ENCODE measurements at regions not wholly inside any gene's neighbourhood (a gene's known extent, or its start where the extent isn't known, plus 50 kb on each side); places are given as distances from the start of the nearest gene placed in this dataset.

GRCh38 chr6:146910611-146911010 lies 293.6 kb upstream of the STXBP5 start:
- no peak for TF ChIP-seq TAF1 (IDR thresholded peaks at IDR 0.05; ENCODE audit: borderline replicate concordance, low read depth, low read length)
- TF ChIP-seq POLR2A (IDR thresholded peaks at IDR 0.05; ENCODE audit: low read depth, low read length), result no peak
- TF ChIP-seq POLR2AphosphoS5 (IDR thresholded peaks at IDR 0.05; ENCODE audit: low read depth, low read length), result no peak
- DNase-seq (ENCODE audit: insufficient read length), result no peak
- no peak for FAIRE-seq

- DNase-seq (ENCODE audit: insufficient read length), result no peak
- no peak for TF ChIP-seq POLR2A (IDR thresholded peaks at IDR 0.05; ENCODE audit: low read depth, low read length)
- no peak for FAIRE-seq
These were observed 292.5 kb upstream of the STXBP5 start for GRCh38 chr6:146911635-146912215.

- DNase-seq (ENCODE audit: insufficient read length), result no peak
- no peak for TF ChIP-seq POLR2AphosphoS5 (IDR thresholded peaks at IDR 0.05; ENCODE audit: low read depth, low read length)
- no peak for TF ChIP-seq TAF1 (IDR thresholded peaks at IDR 0.05; ENCODE audit: borderline replicate concordance, low read depth, low read length)
- TF ChIP-seq POLR2A (IDR thresholded peaks at IDR 0.05; ENCODE audit: low read depth, low read length), result no peak
- FAIRE-seq, result no peak
These were observed 291.2 kb upstream of the STXBP5 start for GRCh38 chr6:146912730-146913685.

- TF ChIP-seq POLR2A (IDR thresholded peaks at IDR 0.05; ENCODE audit: low read depth, low read length) (no peak), POLR2AphosphoS5 (IDR thresholded peaks at IDR 0.05; ENCODE audit: low read depth, low read length) (no peak), TAF1 (IDR thresholded peaks at IDR 0.05; ENCODE audit: borderline replicate concordance, low read depth, low read length) (no peak)
- FAIRE-seq (no peak), DNase-seq (ENCODE audit: insufficient read length) (no peak)
These were observed 290.3 kb upstream of the STXBP5 start for GRCh38 chr6:146913842-146914488.

DNA sequence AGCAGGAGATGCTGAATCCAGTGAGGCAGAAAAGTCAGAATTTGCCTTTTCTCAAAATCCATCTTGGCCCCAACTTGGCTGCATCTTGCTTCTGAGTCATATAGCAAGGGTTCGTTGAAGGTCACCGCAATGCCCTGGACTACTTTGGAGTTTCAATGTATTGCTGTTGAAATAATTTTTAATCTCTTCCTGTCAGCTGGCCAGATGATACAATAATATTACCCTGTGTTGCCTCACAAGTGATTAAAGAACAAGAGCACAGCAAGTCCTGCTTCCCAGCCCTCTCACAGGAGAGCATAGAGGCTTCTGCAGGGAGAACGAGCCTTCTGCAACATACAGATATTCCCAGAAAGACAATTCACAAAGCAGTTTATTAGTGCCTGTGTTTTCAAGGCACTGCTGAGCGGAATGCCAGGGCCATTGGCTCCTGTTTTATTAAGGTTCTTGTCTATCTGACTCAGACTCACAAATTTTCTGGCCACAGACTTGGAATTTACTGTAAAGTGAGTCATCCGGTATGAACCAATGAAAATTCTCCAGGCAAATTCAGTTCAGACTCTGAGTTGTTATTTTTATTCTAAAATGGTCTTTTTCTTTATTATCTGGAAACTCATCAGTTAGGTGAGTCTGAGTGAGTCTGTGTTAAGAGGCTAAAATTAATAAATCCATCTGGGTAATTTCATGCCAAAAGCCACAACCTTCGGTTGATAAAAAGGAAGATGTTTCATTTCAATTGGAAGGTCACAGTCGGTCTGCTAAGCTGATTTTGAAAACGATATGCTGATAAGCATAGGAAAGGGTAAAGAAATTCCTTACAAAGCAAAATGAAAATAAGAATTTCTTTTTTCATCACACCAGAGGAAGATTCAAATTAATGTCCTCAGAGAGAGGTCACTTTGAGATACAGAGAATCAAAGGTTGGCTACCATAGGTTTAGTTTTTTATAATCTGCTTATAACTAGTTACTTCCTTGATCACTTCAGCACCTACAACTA lies 289.4 kb upstream of the STXBP5 start:
- TF ChIP-seq POLR2AphosphoS5 (IDR thresholded peaks at IDR 0.05; ENCODE audit: low read depth, low read length) (no peak), TAF1 (IDR thresholded peaks at IDR 0.05; ENCODE audit: borderline replicate concordance, low read depth, low read length) (no peak), POLR2A (IDR thresholded peaks at IDR 0.05; ENCODE audit: low read depth, low read length) (no peak)
- no peak for DNase-seq (ENCODE audit: insufficient read length)
- FAIRE-seq, result no peak

DNA sequence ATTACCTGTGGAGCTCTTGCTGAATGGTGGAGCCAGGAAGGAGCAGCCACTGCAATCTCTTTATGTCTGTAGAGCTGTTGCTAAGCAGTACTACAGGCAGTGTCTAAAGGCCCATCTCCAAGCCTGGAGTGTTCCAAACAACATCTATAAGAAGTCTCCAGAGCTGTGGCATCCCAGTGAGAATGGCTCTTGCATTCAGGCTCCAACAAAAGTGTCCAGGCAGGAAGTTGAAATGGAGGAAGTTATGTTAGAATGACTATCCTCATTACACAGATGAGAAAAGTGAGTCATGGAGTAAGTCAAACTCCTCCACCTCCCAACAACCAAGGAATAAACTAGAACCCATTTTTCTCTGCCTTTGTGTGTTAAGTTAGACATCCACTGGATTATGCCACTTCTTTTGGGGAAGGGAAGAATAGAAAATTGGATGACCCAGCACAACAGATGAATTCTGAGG lies 288.5 kb upstream of the STXBP5 start:
- TF ChIP-seq POLR2A (IDR thresholded peaks at IDR 0.05; ENCODE audit: low read depth, low read length) (no peak), POLR2AphosphoS5 (IDR thresholded peaks at IDR 0.05; ENCODE audit: low read depth, low read length) (no peak), TAF1 (IDR thresholded peaks at IDR 0.05; ENCODE audit: borderline replicate concordance, low read depth, low read length) (no peak)
- no peak for DNase-seq (ENCODE audit: insufficient read length)
- no peak for FAIRE-seq

GRCh38 chr6:146916435-146917025 lies 287.7 kb upstream of the STXBP5 start:
- no peak for TF ChIP-seq TAF1 (IDR thresholded peaks at IDR 0.05; ENCODE audit: borderline replicate concordance, low read depth, low read length)
- TF ChIP-seq POLR2AphosphoS5 (IDR thresholded peaks at IDR 0.05; ENCODE audit: low read depth, low read length), result no peak
- no peak for TF ChIP-seq POLR2A (IDR thresholded peaks at IDR 0.05; ENCODE audit: low read depth, low read length)
- DNase-seq (ENCODE audit: insufficient read length) (no peak), FAIRE-seq (no peak)

DNA sequence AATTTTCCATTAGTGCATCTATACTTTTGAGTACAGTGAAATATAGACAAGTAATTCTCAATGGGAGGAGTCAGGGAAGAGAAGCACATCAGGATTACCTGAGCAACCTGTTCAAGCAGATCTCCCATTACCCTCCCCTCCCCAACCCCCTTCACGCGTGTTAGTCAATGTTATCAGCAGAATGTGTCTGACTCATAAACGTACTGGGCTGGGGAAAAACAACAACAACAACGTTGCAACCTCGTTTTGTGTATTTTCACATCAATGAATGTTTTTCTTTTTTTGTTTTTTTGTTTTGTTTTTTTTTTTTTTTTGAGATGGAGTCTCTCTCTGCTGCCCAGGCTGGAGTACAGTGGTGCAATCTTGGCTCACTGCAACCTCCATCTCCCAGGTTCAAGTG lies 287.0 kb upstream of the STXBP5 start:
- no peak for FAIRE-seq
- TF ChIP-seq TAF1 (IDR thresholded peaks at IDR 0.05; ENCODE audit: borderline replicate concordance, low read depth, low read length), result no peak
- no peak for TF ChIP-seq POLR2A (IDR thresholded peaks at IDR 0.05; ENCODE audit: low read depth, low read length)
- no peak for TF ChIP-seq POLR2AphosphoS5 (IDR thresholded peaks at IDR 0.05; ENCODE audit: low read depth, low read length)

GRCh38 chr6:146917979-146918378 lies 286.2 kb upstream of the STXBP5 start:
- FAIRE-seq (no peak), DNase-seq (ENCODE audit: insufficient read length) (no peak)
- TF ChIP-seq POLR2AphosphoS5 (IDR thresholded peaks at IDR 0.05; ENCODE audit: low read depth, low read length) (no peak), POLR2A (IDR thresholded peaks at IDR 0.05; ENCODE audit: low read depth, low read length) (no peak), TAF1 (IDR thresholded peaks at IDR 0.05; ENCODE audit: borderline replicate concordance, low read depth, low read length) (no peak)

More for the DNA sequence above, 287.0 kb upstream of the STXBP5 start:
- no peak for DNase-seq (ENCODE audit: insufficient read length)

- TF ChIP-seq TAF1 (IDR thresholded peaks at IDR 0.05; ENCODE audit: borderline replicate concordance, low read depth, low read length) (no peak), POLR2AphosphoS5 (IDR thresholded peaks at IDR 0.05; ENCODE audit: low read depth, low read length) (no peak), POLR2A (IDR thresholded peaks at IDR 0.05; ENCODE audit: low read depth, low read length) (no peak)
- DNase-seq (ENCODE audit: insufficient read length) (no peak), FAIRE-seq (no peak)
These were observed 285.2 kb upstream of the STXBP5 start for GRCh38 chr6:146919017-146919416.

All from GM12892 (cell line).